GM10248 (cell line): ENCODE measurements at regions not wholly inside any gene's neighbourhood (a gene's known extent, or its start where the extent isn't known, plus 50 kb on each side); places are given as distances from the start of the nearest gene placed in this dataset.

Experiments
- CTCF ChIA-PET: fragments of 300-600 bp; sonication (Branson Sonifier 250); formaldehyde crosslinking; extraction: SDS; loops from one replicate; lab custom pipeline; 2021; ENCODE audit warnings: antibody characterized with exemption; lab: Yijun Ruan, JAX
- POLR2A ChIA-PET: fragments of 350-650 bp; sonication (Branson Sonifier 250); formaldehyde crosslinking; extraction: SDS; loops from one replicate; lab custom pipeline; 2020; ENCODE audit warnings: antibody characterized with exemption; lab: Yijun Ruan, JAX
- DNase-seq: peaks from one replicate; pipeline ENCODE4 v3.0.0; 2012; ENCODE audit errors: extremely low spot score
- TF ChIP-seq, protein P1 (sequence below): IDR thresholded peaks from 2 replicates; pipeline ENCODE4 v1.5.1; 2012; ENCODE audit warnings: mild to moderate bottlenecking, low read depth; ENCODE audit errors: extremely low read depth, missing control alignments, control extremely low read depth

DNA sequence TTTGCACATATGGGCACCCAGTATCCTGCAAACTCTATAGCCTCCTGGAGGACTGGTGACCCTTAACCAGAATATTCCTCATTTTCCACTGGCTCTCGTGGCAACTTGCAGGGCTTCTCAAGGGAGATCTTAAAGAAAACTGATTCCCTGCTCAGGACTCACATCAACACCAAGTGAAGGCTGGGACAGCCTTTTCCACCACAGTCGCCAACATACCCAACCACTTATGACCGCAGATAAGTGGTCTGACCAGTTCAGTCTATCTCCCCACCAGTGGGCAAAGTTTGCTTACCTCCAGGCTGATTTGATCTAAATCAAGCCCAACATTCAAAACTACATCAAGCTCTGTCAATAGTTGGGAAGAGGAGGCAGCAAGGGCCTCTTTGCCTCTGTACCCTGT lies 289.3 kb upstream of the GATB start:
- TF ChIP-seq, protein P1, sequence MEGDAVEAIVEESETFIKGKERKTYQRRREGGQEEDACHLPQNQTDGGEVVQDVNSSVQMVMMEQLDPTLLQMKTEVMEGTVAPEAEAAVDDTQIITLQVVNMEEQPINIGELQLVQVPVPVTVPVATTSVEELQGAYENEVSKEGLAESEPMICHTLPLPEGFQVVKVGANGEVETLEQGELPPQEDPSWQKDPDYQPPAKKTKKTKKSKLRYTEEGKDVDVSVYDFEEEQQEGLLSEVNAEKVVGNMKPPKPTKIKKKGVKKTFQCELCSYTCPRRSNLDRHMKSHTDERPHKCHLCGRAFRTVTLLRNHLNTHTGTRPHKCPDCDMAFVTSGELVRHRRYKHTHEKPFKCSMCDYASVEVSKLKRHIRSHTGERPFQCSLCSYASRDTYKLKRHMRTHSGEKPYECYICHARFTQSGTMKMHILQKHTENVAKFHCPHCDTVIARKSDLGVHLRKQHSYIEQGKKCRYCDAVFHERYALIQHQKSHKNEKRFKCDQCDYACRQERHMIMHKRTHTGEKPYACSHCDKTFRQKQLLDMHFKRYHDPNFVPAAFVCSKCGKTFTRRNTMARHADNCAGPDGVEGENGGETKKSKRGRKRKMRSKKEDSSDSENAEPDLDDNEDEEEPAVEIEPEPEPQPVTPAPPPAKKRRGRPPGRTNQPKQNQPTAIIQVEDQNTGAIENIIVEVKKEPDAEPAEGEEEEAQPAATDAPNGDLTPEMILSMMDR: no peak
- DNase-seq: no peak
- ChIA-PET CTCF (interaction anchor here (1.4 kb wide), 2 partner anchors 14 to 16 kb away, joined by 3 to 4 read pairs; no protein-coding TSS in a partner anchor), POLR2A (no interaction called here)

DNA sequence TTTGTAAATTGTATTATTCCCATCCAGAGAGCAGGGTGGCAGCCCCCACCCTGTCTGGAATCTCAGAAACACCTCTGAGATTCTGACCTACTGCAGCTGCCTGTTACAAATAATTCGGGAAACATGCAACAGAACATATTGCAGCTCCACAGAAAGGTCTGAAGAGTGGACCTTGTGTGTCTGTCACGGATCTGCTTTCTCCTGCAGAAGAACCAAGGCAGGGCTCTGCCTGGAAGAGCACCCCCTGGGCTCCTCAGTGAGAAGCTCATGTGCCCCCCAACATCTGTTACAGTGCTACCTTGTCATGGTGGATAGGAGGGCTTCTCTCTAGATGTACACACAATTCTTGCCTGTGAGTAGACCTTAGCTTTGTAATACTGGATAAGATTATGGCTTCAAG lies 286.6 kb upstream of the GATB start:
- DNase-seq: no peak
- POLR2A ChIA-PET: no interaction called here
- TF ChIP-seq, protein P1: no peak
- CTCF ChIA-PET: interaction anchor here (0.9 to 1.3 kb wide), 7 partner anchors 11 to 18 kb away, joined by 3 to 5 read pairs (median 3); no protein-coding TSS in a partner anchor

DNA sequence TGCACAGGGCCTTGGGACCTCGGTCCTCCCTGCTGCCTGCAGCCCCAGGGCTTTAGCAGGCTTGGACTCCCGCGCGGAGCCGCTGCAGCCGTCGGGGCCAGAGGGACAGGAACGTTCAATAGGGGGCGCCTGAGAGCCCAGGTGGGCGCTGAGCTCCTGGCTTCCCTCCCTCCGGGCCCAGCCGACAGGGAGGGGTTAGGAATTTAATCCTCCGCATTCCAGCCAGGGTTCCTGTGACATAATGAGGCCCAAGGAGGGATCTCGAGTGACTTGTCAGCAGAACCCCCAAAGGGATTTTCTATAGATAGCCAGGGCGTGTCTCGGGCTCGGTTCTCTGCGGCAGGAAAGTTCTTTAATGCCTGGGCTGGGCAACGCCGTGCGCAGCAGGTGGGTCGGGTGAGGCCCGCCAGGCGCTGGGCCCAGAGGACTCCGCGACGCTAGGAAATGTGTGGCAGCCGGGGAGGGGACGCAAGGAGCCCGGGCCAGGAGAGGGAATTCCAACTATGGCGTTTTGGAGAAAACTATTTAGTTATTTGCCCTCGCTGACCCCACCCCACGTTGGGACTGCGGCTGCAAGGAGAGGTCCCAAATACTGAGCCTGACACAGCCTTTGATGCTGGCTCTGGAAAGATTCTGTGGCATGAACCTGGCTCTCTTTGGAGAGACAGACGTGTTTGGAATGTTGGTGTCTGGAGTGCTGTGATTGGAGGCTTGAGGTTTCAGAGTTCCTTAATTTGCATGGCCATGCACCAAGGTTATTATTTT lies 285.2 kb upstream of the GATB start:
- CTCF ChIA-PET: interaction anchor here (0.7 to 1.9 kb wide), 15 partner anchors 13 to 593 kb away, joined by 3 to 10 read pairs (median 3); no protein-coding TSS in a partner anchor
- TF ChIP-seq, protein P1: peak; percentile 56

DNA sequence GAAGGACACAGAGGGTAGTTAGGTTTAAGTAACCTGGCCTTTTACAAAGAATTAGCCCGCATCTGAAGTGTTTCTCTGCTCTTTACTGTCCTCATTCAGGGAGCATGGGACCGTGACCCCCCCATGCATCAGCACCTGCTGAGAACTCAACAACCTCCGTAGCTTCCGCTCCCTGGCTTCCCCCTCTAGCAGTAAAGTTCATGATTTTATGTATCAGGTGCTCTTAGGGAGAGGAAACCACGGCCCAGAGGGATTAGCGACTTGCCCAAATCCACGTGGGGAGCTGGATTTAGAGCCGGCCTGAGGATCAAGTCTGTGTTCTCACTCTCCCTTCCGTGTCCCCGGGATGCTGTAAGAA lies 284.6 kb upstream of the GATB start:
- POLR2A ChIA-PET: no interaction called here
- CTCF ChIA-PET: interaction anchor here (0.7 to 1.9 kb wide), 13 partner anchors 12 to 592 kb away, joined by 3 to 10 read pairs (median 3); no protein-coding TSS in a partner anchor
- TF ChIP-seq, protein P1: no peak
- peak; percentile 34 for DNase-seq

More for the DNA sequence above, 285.2 kb upstream of the GATB start:
- POLR2A ChIA-PET: no interaction called here
- peak; percentile 72 for DNase-seq

DNA sequence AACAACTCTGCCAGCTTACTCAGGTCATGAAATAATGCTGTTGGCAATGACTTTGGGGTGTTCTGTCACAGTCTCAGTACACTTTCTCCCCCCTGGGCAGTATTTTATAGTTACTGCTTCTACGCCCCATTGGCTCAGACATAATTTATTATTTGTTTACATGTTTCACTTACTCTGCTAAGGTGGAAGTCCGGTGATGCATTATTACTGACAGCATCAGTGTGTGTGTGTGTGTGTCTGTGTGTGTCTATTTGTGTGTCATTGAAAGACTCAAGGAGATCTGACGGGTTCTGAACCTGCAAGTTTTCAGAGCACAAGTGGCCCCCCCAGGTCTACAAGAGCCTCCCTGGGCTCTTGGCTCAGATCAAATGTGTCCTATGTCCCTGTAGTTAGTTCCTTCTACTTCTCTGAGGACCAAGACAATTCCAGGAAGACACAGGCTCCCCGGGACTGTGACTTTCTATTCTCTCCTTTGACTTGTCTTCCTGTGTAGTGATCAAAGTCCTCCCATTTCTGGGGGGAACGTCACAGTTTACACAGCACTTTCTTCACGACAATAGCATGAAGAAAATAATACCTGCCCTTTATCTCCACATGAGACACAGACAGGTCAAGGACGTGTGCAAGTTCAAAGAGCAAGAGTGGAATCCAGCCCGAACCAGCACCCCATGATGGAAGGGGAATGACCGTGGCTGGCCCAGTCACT lies 283.7 kb upstream of the GATB start:
- ChIA-PET POLR2A (no interaction called here), CTCF (interaction anchor here (1.1 to 1.9 kb wide), 6 partner anchors 11 to 239 kb away, joined by 3 to 10 read pairs (median 5); no protein-coding TSS in a partner anchor)
- DNase-seq: no peak
- TF ChIP-seq, protein P1: no peak

DNA sequence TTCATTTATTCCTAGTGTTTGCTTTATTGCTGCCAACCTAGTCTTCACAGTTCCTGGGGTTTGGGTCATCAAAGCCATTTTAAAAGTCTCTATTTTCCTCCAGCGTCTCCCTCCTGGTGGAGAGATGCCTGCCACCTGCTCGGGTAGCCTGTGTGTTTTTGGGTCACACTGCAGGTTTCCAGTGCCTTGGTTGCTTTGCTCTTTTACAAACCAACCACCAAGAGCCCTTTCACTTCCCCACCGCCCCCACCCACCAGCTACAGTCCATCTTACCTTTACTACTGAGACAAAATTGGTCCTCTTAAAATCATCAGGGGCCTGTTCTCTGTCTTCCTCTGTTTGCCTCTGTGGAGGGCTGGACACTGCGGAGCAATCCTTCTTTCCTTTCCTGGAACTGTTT lies 280.5 kb upstream of the GATB start:
- DNase-seq: peak; percentile 43
- TF ChIP-seq, protein P1: no peak
- POLR2A ChIA-PET: no interaction called here
- CTCF ChIA-PET: interaction anchor here (0.9 to 1.3 kb wide), 3 partner anchors 9 to 142 kb away, joined by 3 to 4 read pairs (median 3); no protein-coding TSS in a partner anchor
